ENCODE measurements at regions not wholly inside any gene's neighbourhood (a gene's known extent, or its start where the extent isn't known, plus 50 kb on each side); places are given as distances from the start of the nearest gene placed in this dataset.

DNA sequence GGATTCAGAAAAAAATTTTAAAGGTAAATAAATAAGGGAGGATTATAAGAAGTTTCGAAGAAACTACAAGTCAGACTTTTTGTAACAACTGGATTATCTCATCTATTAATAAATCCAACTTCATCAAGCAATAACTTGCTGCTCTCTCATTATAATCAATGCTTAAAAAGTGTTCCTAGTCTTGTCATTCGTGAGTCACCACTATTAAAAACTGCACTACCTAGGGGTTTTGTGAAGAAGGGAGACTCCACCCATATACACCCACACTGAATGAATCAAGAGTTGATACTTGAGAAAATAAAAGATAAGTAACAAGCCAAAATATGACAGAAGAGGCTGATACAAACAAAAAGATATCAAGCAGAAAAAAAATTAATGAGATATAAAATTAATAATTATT, 360.5 kb downstream of the ZNF674 start:
- DNase-seq (ENCODE audit: low read depth, low spot score) (no peak), ATAC-seq (no peak)
- ChIA-PET POLR2A (no interaction called here), CTCF (no interaction called here)
- TF ChIP-seq, protein P1, sequence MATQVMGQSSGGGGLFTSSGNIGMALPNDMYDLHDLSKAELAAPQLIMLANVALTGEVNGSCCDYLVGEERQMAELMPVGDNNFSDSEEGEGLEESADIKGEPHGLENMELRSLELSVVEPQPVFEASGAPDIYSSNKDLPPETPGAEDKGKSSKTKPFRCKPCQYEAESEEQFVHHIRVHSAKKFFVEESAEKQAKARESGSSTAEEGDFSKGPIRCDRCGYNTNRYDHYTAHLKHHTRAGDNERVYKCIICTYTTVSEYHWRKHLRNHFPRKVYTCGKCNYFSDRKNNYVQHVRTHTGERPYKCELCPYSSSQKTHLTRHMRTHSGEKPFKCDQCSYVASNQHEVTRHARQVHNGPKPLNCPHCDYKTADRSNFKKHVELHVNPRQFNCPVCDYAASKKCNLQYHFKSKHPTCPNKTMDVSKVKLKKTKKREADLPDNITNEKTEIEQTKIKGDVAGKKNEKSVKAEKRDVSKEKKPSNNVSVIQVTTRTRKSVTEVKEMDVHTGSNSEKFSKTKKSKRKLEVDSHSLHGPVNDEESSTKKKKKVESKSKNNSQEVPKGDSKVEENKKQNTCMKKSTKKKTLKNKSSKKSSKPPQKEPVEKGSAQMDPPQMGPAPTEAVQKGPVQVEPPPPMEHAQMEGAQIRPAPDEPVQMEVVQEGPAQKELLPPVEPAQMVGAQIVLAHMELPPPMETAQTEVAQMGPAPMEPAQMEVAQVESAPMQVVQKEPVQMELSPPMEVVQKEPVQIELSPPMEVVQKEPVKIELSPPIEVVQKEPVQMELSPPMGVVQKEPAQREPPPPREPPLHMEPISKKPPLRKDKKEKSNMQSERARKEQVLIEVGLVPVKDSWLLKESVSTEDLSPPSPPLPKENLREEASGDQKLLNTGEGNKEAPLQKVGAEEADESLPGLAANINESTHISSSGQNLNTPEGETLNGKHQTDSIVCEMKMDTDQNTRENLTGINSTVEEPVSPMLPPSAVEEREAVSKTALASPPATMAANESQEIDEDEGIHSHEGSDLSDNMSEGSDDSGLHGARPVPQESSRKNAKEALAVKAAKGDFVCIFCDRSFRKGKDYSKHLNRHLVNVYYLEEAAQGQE (IDR thresholded peaks at IDR 0.05; ENCODE audit: insufficient read depth in 1 of 2, low read depth in 2 of 2, low read length in 1 of 2) = no peak
- TF ChIP-seq, protein P2, sequence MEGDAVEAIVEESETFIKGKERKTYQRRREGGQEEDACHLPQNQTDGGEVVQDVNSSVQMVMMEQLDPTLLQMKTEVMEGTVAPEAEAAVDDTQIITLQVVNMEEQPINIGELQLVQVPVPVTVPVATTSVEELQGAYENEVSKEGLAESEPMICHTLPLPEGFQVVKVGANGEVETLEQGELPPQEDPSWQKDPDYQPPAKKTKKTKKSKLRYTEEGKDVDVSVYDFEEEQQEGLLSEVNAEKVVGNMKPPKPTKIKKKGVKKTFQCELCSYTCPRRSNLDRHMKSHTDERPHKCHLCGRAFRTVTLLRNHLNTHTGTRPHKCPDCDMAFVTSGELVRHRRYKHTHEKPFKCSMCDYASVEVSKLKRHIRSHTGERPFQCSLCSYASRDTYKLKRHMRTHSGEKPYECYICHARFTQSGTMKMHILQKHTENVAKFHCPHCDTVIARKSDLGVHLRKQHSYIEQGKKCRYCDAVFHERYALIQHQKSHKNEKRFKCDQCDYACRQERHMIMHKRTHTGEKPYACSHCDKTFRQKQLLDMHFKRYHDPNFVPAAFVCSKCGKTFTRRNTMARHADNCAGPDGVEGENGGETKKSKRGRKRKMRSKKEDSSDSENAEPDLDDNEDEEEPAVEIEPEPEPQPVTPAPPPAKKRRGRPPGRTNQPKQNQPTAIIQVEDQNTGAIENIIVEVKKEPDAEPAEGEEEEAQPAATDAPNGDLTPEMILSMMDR (IDR thresholded peaks at IDR 0.05) = no peak
- TF ChIP-seq SIN3A (IDR thresholded peaks at IDR 0.05; ENCODE audit: borderline replicate concordance, insufficient read depth, low read depth, low read length) (no peak), TCF7L2 (IDR thresholded peaks at IDR 0.05; ENCODE audit: low read depth, low read length) (no peak), POLR2AphosphoS5 (IDR thresholded peaks at IDR 0.05; ENCODE audit: low read depth, low read length) (no peak)
- no TSS peak for BruUV-seq (replicated peaks)
- Histone ChIP-seq H3K27ac (ENCODE audit: low read length) (no peak overlapping the region), H3K36me3 (ENCODE audit: control insufficient read depth, insufficient read depth, low read length) (no peaks in the 10 kb centered on the region), H3K9me3 (ENCODE audit: control insufficient read depth, insufficient read depth, low read depth, low read length) (no peaks in the 10 kb centered on the region), H3K27me3 (ENCODE audit: control insufficient read depth, insufficient read depth, low read length) (no peaks in the 10 kb centered on the region), H3K4me3 (ENCODE audit: low read depth in 2 of 2, low read length in 2 of 2) (no peak overlapping the region), H3K4me1 (ENCODE audit: control insufficient read depth, insufficient read depth, low read length) (peaks cover 4% of the 10 kb centered on the region; the same call in 1 of the 2 replicates)
- intact Hi-C loops (cut with micrococcal nuclease; ENCODE audit: unreplicated experiment) = no loop called here
- in situ Hi-C loops (cut with HindIII; ENCODE audit: low pct_unique_long_range_greater_than_20kb, low sequenced_read_pairs) = no loop called here

DNA sequence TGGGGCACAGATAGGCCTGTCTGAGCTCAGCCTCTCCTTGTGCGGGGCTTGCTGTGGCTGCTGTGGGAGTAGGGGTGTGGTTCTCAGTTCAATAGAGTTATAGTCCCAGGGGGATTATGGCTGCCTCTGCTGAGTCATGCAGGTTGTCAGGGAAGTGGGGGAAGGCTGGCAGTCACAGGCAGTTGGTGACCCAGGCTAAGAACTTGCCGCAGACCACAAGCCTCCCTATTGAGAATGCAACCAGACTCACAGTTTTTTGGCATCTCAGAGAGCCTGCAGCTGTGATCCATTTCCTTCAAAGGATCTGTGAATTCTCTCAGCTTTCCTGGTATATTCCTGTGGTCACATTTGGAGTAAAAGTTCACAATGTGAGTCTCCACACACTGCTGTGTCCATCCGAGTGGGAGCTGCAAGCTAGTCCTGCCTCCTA, 364.9 kb downstream of the ZNF674 start:
- CTCF ChIA-PET = no interaction called here
- Histone ChIP-seq H3K4me3 (ENCODE audit: low read depth in 2 of 2, low read length in 2 of 2) (no peak overlapping the region), H3K4me1 (ENCODE audit: control insufficient read depth, insufficient read depth, low read length) (no peaks in the 10 kb centered on the region), H3K27ac (ENCODE audit: low read length) (no peak overlapping the region), H3K27me3 (ENCODE audit: control insufficient read depth, insufficient read depth, low read length) (no peaks in the 10 kb centered on the region), H3K36me3 (ENCODE audit: control insufficient read depth, insufficient read depth, low read length) (no peaks in the 10 kb centered on the region), H3K9me3 (ENCODE audit: control insufficient read depth, insufficient read depth, low read depth, low read length) (no peaks in the 10 kb centered on the region)
- POLR2A ChIA-PET = interaction anchor here (0.6 kb wide), 1 partner anchor 411 kb away, joined by 10 read pairs; no protein-coding TSS in a partner anchor
- ATAC-seq (no peak), DNase-seq (ENCODE audit: low read depth, low spot score) (no peak)
- in situ Hi-C loops (cut with HindIII; ENCODE audit: low pct_unique_long_range_greater_than_20kb, low sequenced_read_pairs) (no loop called here), intact Hi-C loops (cut with micrococcal nuclease; ENCODE audit: unreplicated experiment) (no loop called here)
- no TSS peak for BruUV-seq (replicated peaks)
- TF ChIP-seq, protein P1 (IDR thresholded peaks at IDR 0.05; ENCODE audit: insufficient read depth in 1 of 2, low read depth in 2 of 2, low read length in 1 of 2) = no peak
- no peak for TF ChIP-seq POLR2AphosphoS5 (IDR thresholded peaks at IDR 0.05; ENCODE audit: low read depth, low read length)
- TF ChIP-seq, protein P2 (IDR thresholded peaks at IDR 0.05) = no peak
- no peak for TF ChIP-seq TCF7L2 (IDR thresholded peaks at IDR 0.05; ENCODE audit: low read depth, low read length)
- no peak for TF ChIP-seq SIN3A (IDR thresholded peaks at IDR 0.05; ENCODE audit: borderline replicate concordance, insufficient read depth, low read depth, low read length)

All from Panc1 (cell line).